ENCODE measurements at regions not wholly inside any gene's neighbourhood (a gene's known extent, or its start where the extent isn't known, plus 50 kb on each side); places are given as distances from the start of the nearest gene placed in this dataset.

DNA sequence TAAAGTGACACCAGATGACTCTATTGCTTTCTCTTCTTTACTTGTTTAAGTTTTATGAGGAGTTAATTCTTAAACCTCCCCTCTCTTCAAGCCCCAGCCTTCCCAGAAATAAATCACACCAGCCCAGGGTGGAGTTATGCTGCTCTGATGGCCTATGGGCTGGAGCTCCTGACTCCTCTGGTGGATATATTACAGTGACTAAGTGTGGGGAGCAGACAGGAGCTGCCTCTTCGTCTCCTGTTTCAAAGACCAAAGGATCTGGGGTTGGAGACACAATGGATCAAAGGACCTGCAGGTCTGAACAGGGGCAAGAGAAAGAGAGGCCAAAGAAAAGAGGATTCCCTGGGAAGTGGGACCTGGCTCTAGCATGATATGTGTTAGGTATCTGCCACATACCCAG, 312.0 kb upstream of the MSX2 start:
- Mint-ChIP-seq H3K4me3 (no peak overlapping the region), H3K9me3 (peaks cover 44% of the 10 kb centered on the region), H3K27me3 (ENCODE audit: insufficient read depth) (no peaks in the 10 kb centered on the region), H3K36me3 (ENCODE audit: low read depth) (peaks cover 5% of the 10 kb centered on the region; the same call in 1 of the 2 replicates), H3K4me1 (ENCODE audit: low read depth) (no peaks in the 10 kb centered on the region), H3K27ac (no peak overlapping the region)
- no peak for DNase-seq
- TF ChIP-seq, protein P1, sequence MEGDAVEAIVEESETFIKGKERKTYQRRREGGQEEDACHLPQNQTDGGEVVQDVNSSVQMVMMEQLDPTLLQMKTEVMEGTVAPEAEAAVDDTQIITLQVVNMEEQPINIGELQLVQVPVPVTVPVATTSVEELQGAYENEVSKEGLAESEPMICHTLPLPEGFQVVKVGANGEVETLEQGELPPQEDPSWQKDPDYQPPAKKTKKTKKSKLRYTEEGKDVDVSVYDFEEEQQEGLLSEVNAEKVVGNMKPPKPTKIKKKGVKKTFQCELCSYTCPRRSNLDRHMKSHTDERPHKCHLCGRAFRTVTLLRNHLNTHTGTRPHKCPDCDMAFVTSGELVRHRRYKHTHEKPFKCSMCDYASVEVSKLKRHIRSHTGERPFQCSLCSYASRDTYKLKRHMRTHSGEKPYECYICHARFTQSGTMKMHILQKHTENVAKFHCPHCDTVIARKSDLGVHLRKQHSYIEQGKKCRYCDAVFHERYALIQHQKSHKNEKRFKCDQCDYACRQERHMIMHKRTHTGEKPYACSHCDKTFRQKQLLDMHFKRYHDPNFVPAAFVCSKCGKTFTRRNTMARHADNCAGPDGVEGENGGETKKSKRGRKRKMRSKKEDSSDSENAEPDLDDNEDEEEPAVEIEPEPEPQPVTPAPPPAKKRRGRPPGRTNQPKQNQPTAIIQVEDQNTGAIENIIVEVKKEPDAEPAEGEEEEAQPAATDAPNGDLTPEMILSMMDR (IDR thresholded peaks at IDR 0.05): no peak

DNA sequence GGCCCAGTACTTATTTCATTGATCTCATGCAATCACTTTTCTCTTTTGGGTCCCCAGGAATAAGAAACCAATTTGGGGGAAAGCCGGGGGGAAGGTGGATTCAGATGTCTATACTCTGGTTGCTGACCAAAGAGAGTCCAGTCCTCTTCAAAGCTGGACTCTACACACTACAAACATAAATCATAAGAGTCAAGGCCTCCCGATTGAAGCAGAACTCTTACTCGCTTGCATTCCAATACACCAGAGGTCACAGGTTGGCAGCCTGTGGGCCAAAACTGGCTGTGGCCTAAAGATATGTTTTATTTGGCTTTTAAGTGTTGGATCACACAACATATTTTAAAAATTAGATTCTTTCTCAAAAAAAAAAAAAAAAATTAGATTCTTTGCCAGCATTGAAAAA, 311.4 kb upstream of the MSX2 start:
- Mint-ChIP-seq H3K4me1 (ENCODE audit: low read depth) (no peaks in the 10 kb centered on the region), H3K9me3 (peaks cover 38% of the 10 kb centered on the region), H3K27me3 (ENCODE audit: insufficient read depth) (no peaks in the 10 kb centered on the region), H3K27ac (no peak overlapping the region), H3K4me3 (no peak overlapping the region), H3K36me3 (ENCODE audit: low read depth) (peaks cover 5% of the 10 kb centered on the region; the same call in 1 of the 2 replicates)
- no peak for DNase-seq
- TF ChIP-seq, protein P1 (IDR thresholded peaks at IDR 0.05): no peak

- no peak overlapping the region for H3K27ac Mint-ChIP-seq
- peaks cover 5% of the 10 kb centered on the region; the same call in 1 of the 2 replicates for H3K36me3 Mint-ChIP-seq (ENCODE audit: low read depth)
- peaks cover 34% of the 10 kb centered on the region for H3K9me3 Mint-ChIP-seq
- no peaks in the 10 kb centered on the region for H3K4me1 Mint-ChIP-seq (ENCODE audit: low read depth)
- TF ChIP-seq, protein P1 (IDR thresholded peaks at IDR 0.05): no peak
- no peaks in the 10 kb centered on the region for H3K27me3 Mint-ChIP-seq (ENCODE audit: insufficient read depth)
- H3K4me3 Mint-ChIP-seq: no peak overlapping the region
- DNase-seq: no peak
Observed at GRCh38 chr5:174413567-174414314, 310.6 kb upstream of the MSX2 start.

GRCh38 chr5:174414315-174414710, 310.1 kb upstream of the MSX2 start:
- Mint-ChIP-seq H3K9me3 (peaks cover 30% of the 10 kb centered on the region), H3K4me3 (no peak overlapping the region), H3K36me3 (ENCODE audit: low read depth) (peaks cover 5% of the 10 kb centered on the region; the same call in 1 of the 2 replicates), H3K27me3 (ENCODE audit: insufficient read depth) (no peaks in the 10 kb centered on the region), H3K4me1 (ENCODE audit: low read depth) (no peaks in the 10 kb centered on the region), H3K27ac (no peak overlapping the region)
- TF ChIP-seq, protein P1 (IDR thresholded peaks at IDR 0.05): no peak
- DNase-seq: no peak

- no peak for DNase-seq
Observed at GRCh38 chr5:174418809-174419539, 305.4 kb upstream of the MSX2 start.

More at GRCh38 chr5:174418809-174419539, 305.4 kb upstream of the MSX2 start:
- H3K4me1 Mint-ChIP-seq (ENCODE audit: low read depth): no peaks in the 10 kb centered on the region
- H3K27ac Mint-ChIP-seq: no peak overlapping the region
- TF ChIP-seq, protein P1 (IDR thresholded peaks at IDR 0.05): no peak
- no peak overlapping the region for H3K4me3 Mint-ChIP-seq
- no peaks in the 10 kb centered on the region for H3K36me3 Mint-ChIP-seq (ENCODE audit: low read depth)
- H3K27me3 Mint-ChIP-seq (ENCODE audit: insufficient read depth): no peaks in the 10 kb centered on the region
- peaks cover 21% of the 10 kb centered on the region for H3K9me3 Mint-ChIP-seq
